ACC112 (cell line): ENCODE measurements at regions not wholly inside any gene's neighbourhood (a gene's known extent, or its start where the extent isn't known, plus 50 kb on each side); places are given as distances from the start of the nearest gene placed in this dataset.
"Not testable (repeated sequence)": the region's sequence is repeated elsewhere in the genome, so short reads cannot be mapped to it uniquely, and the experiment has no call there.

Experiments
- H2AFZ ChIP-seq: fragments of 200-600 bp; sonication (generic); one replicate; pipeline ENCODE4 v1.6.0; 2017; ENCODE audit warnings: antibody characterized with exemption, low read length; ENCODE audit not compliant: unreplicated experiment
- H3K27ac ChIP-seq: fragments of 200-600 bp; sonication (generic); 2 replicates; pipeline ENCODE4 v1.5.1; 2014; ENCODE audit warnings: low read depth, mild to moderate bottlenecking, antibody characterized with exemption, low read length, moderate library complexity
- H3K27me3 ChIP-seq: fragments of 200-600 bp; sonication (generic); 2 replicates; pipeline ENCODE4 v1.6.1; 2014; ENCODE audit warnings: mild to moderate bottlenecking, antibody characterized with exemption, low read length, moderate library complexity, mixed read lengths; ENCODE audit not compliant: insufficient read depth
- H3K36me3 ChIP-seq: fragments of 200-600 bp; sonication (generic); 2 replicates; pipeline ENCODE4 v1.6.1; 2016; ENCODE audit warnings: mild to moderate bottlenecking, antibody characterized with exemption, low read length, moderate library complexity, mixed read lengths; ENCODE audit not compliant: insufficient read depth
- H3K4me1 ChIP-seq: fragments of 200-600 bp; sonication (generic); one replicate; pipeline ENCODE4 v1.6.1; 2016; ENCODE audit warnings: low read length, mixed read lengths; ENCODE audit not compliant: insufficient read depth, unreplicated experiment, control insufficient read depth
- H3K4me3 ChIP-seq: fragments of 200-600 bp; sonication (generic); 2 replicates; pipeline ENCODE4 v1.5.1; 2014; ENCODE audit warnings: mild to moderate bottlenecking, low read depth, low read length
- H3K79me2 ChIP-seq: fragments of 200-600 bp; sonication (generic); one replicate; pipeline ENCODE4 v1.6.0; 2016; ENCODE audit warnings: low read length; ENCODE audit not compliant: control insufficient read depth, unreplicated experiment, insufficient read depth

DNA sequence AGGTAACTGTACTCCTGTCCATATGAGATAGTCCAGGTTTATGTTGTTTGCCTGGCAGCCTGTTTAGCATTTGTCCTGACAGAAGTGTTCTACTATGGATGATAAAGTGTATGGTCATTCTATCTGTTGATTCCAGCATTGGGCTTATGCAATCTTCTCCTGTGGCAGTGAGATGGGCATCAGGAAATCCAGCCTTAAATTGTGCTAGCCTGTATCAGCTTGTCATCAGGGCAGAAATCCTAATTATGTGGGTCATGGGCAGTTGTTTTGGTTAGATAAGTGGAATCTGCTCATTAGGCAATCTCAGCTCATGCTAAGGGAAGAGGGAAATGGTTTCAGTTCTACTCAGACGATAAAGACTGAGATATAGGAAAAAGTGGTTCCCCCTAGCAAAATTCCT is 247.4 kb upstream of the CHD1 start:
- peaks cover 4% of the 10 kb centered on the region; the same call in 1 of the 2 replicates for H3K27me3 ChIP-seq
- no peak overlapping the region for H2AFZ ChIP-seq
- H3K4me1 ChIP-seq = no peaks in the 10 kb centered on the region
- H3K79me2 ChIP-seq = no peaks in the 10 kb centered on the region
- no peaks in the 10 kb centered on the region for H3K36me3 ChIP-seq
- no peak overlapping the region for H3K27ac ChIP-seq
- no peak overlapping the region for H3K4me3 ChIP-seq

DNA sequence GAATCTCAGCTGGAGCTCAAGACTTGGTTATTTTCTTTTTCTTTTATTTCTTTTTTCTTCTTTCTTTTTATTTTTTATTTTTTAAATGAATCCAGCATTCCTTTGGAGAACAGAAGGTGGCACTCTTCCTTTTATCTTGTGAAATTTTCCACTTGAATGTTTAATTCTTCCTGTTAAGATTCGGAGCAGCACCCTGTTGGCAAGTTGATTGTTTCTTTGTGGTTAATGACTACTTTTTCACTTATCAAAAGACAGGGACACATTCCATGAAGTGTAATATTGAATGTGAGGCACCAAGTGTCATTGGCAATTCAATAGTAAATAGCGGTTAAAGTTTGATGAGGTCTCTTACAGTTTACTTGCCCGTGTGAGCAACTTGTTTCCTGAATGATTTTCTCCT is 240.5 kb upstream of the CHD1 start:
- Histone ChIP-seq H2AFZ (no peak overlapping the region), H3K36me3 (no peaks in the 10 kb centered on the region), H3K27ac (no peak overlapping the region), H3K4me3 (no peak overlapping the region), H3K79me2 (no peaks in the 10 kb centered on the region), H3K27me3 (peaks cover 32% of the 10 kb centered on the region), H3K4me1 (no peaks in the 10 kb centered on the region)

DNA sequence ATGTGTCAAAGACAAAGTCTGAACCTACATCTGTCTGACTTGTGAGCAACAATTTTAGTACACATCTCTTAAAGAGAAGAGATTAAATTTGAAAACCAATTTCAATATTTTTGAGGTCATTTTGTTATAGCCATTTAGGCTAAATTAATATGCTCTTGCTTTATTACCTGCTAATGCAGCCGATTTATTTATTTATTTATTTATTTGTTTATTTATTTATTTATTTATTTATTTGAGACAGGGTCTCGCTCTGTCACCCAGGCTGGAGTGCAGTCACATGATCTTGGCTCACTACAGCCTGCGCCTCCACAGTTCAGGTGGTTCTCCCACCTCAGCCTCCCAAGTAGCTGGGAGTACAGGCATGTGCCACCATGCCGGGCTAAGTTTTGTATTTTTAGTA is 232.7 kb upstream of the CHD1 start:
- H3K4me3 ChIP-seq, H3K36me3 ChIP-seq, H3K4me1 ChIP-seq, H2AFZ ChIP-seq, H3K27ac ChIP-seq, H3K79me2 ChIP-seq: not testable (repeated sequence)
- peaks cover 19% of the 10 kb centered on the region for H3K27me3 ChIP-seq

GRCh38 chr5:99156688-99157087 is 227.9 kb upstream of the CHD1 start:
- Histone ChIP-seq H3K27ac (no peak overlapping the region), H3K27me3 (peaks cover 12% of the 10 kb centered on the region; the same call in 1 of the 2 replicates), H3K36me3 (no peaks in the 10 kb centered on the region)

GRCh38 chr5:99143283-99143795 is 214.5 kb upstream of the CHD1 start:
- H3K4me1 ChIP-seq, H3K27ac ChIP-seq, H3K36me3 ChIP-seq, H3K4me3 ChIP-seq, H2AFZ ChIP-seq, H3K79me2 ChIP-seq, H3K27me3 ChIP-seq: not testable (repeated sequence)

More at GRCh38 chr5:99156688-99157087, 227.9 kb upstream of the CHD1 start:
- H2AFZ ChIP-seq = no peak overlapping the region
- H3K79me2 ChIP-seq = no peaks in the 10 kb centered on the region
- H3K4me1 ChIP-seq = no peaks in the 10 kb centered on the region
- no peak overlapping the region for H3K4me3 ChIP-seq

DNA sequence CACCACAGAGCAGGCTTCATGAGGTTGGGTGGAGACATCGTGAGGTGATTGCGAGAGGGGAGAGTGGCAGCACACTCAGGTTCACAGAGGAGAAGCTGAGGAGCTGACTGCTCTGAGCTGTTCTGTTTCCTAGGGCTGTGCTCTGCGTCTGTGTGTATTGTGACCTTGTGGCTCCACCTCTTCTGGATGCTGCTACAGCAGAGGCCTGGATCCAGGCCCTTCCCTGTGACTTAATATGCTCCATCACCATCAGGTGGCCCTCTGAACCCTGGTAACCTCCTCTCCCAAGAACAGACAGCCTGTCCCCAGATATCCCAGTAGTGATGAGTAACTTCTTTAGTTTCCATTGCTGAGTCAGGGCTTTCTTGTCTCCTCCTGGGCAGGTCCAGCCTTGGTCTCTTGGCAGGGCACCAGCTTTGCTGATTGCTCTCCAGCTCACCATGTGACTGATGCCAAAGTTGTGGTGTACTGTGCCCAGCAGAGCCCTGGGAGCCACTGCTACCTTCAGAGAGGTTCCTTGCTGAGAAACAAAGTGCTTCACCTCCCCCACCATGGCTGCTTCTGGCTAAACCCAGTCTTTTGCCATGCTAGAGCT is 212.8 kb upstream of the CHD1 start:
- H3K4me3 ChIP-seq = no peak overlapping the region
- no peak overlapping the region for H2AFZ ChIP-seq
- H3K27me3 ChIP-seq = peaks cover 16% of the 10 kb centered on the region
- H3K79me2 ChIP-seq = no peaks in the 10 kb centered on the region
- no peaks in the 10 kb centered on the region for H3K36me3 ChIP-seq
- no peaks in the 10 kb centered on the region for H3K4me1 ChIP-seq
- no peak overlapping the region for H3K27ac ChIP-seq

GRCh38 chr5:99138911-99139310 is 210.1 kb upstream of the CHD1 start:
- H3K79me2 ChIP-seq = no peaks in the 10 kb centered on the region
- peaks cover 23% of the 10 kb centered on the region for H3K27me3 ChIP-seq
- H3K27ac ChIP-seq = no peak overlapping the region
- H3K4me3 ChIP-seq = no peak overlapping the region
- no peaks in the 10 kb centered on the region for H3K4me1 ChIP-seq
- H2AFZ ChIP-seq = no peak overlapping the region
- H3K36me3 ChIP-seq = no peaks in the 10 kb centered on the region

DNA sequence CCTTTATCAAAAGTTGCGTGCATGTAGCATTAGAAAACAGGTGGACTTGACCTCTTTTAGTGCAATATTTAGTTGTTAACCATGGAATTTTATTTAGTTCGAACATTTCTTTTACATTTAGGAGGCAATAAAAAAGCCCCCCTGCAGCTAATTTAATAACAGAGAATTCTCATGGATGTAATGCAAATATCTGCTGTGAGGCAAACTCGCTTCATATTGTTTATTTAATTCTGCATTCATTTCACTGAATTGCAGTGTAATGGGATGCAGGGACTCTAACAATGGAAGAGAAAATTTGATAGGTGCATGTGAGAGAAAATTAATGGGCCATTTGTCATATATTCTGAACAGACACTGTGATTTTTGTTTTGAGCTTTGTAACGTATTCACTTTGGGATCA is 205.1 kb upstream of the CHD1 start:
- Histone ChIP-seq H3K36me3 (no peaks in the 10 kb centered on the region), H3K4me1 (no peaks in the 10 kb centered on the region), H3K27me3 (peaks cover 46% of the 10 kb centered on the region), H2AFZ (no peak overlapping the region), H3K4me3 (no peak overlapping the region), H3K27ac (no peak overlapping the region), H3K79me2 (no peaks in the 10 kb centered on the region)

GRCh38 chr5:99129768-99130501 is 201.1 kb upstream of the CHD1 start:
- Histone ChIP-seq H2AFZ (no peak overlapping the region), H3K79me2 (no peaks in the 10 kb centered on the region), H3K4me1 (no peaks in the 10 kb centered on the region), H3K4me3 (no peak overlapping the region), H3K27ac (no peak overlapping the region), H3K36me3 (no peaks in the 10 kb centered on the region), H3K27me3 (peaks cover 29% of the 10 kb centered on the region)

DNA sequence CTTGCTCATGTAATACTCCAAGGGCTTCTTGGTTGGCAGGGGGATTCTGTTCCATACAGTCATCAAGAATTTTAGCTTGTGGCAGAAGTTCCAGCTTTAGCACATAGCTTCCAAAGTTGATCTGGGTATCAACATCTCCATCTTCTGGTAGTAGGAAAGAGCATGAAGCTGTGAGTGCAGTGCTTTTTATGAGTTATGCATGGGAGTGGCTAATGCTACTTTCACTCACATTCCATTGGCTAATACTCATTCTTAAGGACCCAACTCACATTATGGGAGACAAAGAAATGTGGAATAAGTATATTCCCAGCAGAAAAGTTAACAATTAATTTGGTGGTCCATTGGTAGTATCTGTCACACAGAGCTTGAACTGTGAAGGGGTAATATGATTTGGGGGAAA is 194.2 kb upstream of the CHD1 start:
- no peak overlapping the region for H2AFZ ChIP-seq
- H3K27me3 ChIP-seq = peaks cover 8% of the 10 kb centered on the region; the same call in 1 of the 2 replicates
- H3K79me2 ChIP-seq = no peaks in the 10 kb centered on the region
- H3K4me3 ChIP-seq = no peak overlapping the region
- H3K4me1 ChIP-seq = no peaks in the 10 kb centered on the region
- H3K36me3 ChIP-seq = no peaks in the 10 kb centered on the region
- H3K27ac ChIP-seq = no peak overlapping the region

DNA sequence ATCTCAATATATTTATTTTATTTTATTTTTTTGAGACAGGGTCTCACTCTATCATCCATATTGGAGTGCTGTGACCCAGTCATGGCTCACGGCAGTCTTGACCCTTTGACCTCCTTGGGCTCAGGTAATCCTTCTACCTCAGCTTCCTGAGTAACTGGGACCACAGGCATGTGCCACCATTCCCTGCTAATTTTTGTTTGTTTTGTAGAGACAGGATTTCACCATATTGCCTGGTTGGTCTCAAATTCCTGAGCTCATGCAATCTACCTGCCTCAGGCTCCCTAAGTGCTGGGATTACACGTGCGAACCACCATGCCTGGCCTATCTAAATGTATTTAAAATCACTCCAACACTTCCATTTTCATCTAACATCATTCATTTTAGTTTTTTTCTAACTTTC is 190.5 kb upstream of the CHD1 start:
- Histone ChIP-seq H3K4me3 (no peak overlapping the region), H3K27me3 (peaks cover 25% of the 10 kb centered on the region), H3K79me2 (no peaks in the 10 kb centered on the region), H3K27ac (no peak overlapping the region), H3K4me1 (no peaks in the 10 kb centered on the region), H3K36me3 (no peaks in the 10 kb centered on the region), H2AFZ (no peak overlapping the region)
